A549 (cell line): ENCODE measurements at regions not wholly inside any gene's neighbourhood (a gene's known extent, or its start where the extent isn't known, plus 50 kb on each side); places are given as distances from the start of the nearest gene placed in this dataset.
"Not testable (repeated sequence)": the region's sequence is repeated elsewhere in the genome, so short reads cannot be mapped to it uniquely, and the experiment has no call there.

Experiments used
- ATAC-seq, 2 experiments: fragments of 200-7000 bp in 1 of 2; fragments of >200 bp in 1 of 2; cut with Nextera tagmentation in 1 of 2; cut with Tn5 transposase in 1 of 2; 3 replicates each; pipeline versions ENCODE4 v1.8.0 to v1.9.1; 2018 to 2020; ENCODE audit warnings: mild to moderate bottlenecking in 1 of 2, moderate library complexity in 1 of 2
- CTCF ChIA-PET: fragments of 300-600 bp; sonication (Branson Sonifier 250); formaldehyde crosslinking; extraction: SDS; loops from one replicate; lab custom pipeline; 2021; ENCODE audit warnings: antibody characterized with exemption, inconsistent platforms; lab: Yijun Ruan, JAX
- POLR2A ChIA-PET: fragments of 350-600 bp; formaldehyde crosslinking; extraction: SDS; loops from one replicate; lab custom pipeline; 2021; ENCODE audit warnings: antibody characterized with exemption, inconsistent platforms; lab: Yijun Ruan, JAX
- DNase-seq, 2 experiments: peaks; one replicate each; pipeline versions ENCODE4 v3.0.0 to v3.0.0-alpha.2; 2011 to 2016; ENCODE audit warnings: low read depth in 1 of 2, low spot score in 1 of 2
- FAIRE-seq: peaks from 2 replicates; lab custom pipeline; 2011; peaks lifted over from hg19 to GRCh38; lab: Jason Lieb, UNC
- H3K27ac ChIP-seq, 2 experiments: fragments of >200 bp; sonication (Bioruptor Twin); formaldehyde crosslinking; 3 replicates each; pipeline ENCODE4 v1.5.1; 2016 to 2017
- H3K4me1 ChIP-seq: fragments of >200 bp; sonication (Bioruptor Twin); formaldehyde crosslinking; 3 replicates; pipeline ENCODE4 v1.6.1; 2016
- H3K4me2 ChIP-seq: fragments of >200 bp; sonication (Bioruptor Twin); formaldehyde crosslinking; 3 replicates; pipeline ENCODE4 v1.6.1; 2016
- H3K4me3 ChIP-seq: fragments of >200 bp; sonication (Bioruptor Twin); formaldehyde crosslinking; 3 replicates; pipeline ENCODE4 v1.5.1; 2016
- H3K9me3 ChIP-seq: fragments of >200 bp; sonication (Bioruptor Twin); formaldehyde crosslinking; 3 replicates; pipeline ENCODE4 v1.6.1; 2016
- ATOH8 ChIP-seq: fragments of 250-450 bp; sonication (Bioruptor Pico); IDR thresholded peaks from 2 replicates; pipeline ENCODE4 v1.5.0; 2020; ENCODE audit warnings: low read depth, mild to moderate bottlenecking, moderate library complexity
- CBX8 ChIP-seq: fragments of 200-600 bp; sonication (generic); IDR thresholded peaks from 2 replicates; pipeline ENCODE4 v1.6.1; 2016
- CEBPB ChIP-seq, 2 experiments: fragments of >200 bp in 1 of 2; sonication (Bioruptor Twin) in 1 of 2; formaldehyde crosslinking in 1 of 2; IDR thresholded peaks; 2 replicates each; pipeline ENCODE4 v1.6.1; 2012 to 2016
- CHD2 ChIP-seq: fragments of 150-350 bp; IDR thresholded peaks from 2 replicates; pipeline ENCODE4 v1.6.1; 2014; ENCODE audit warnings: low read length; ENCODE audit not compliant: partially characterized antibody
- ESRRA ChIP-seq: fragments of 150-350 bp; IDR thresholded peaks from 2 replicates; pipeline ENCODE4 v1.6.1; 2014; ENCODE audit warnings: mild to moderate bottlenecking, low read length, borderline replicate concordance
- HDAC2 ChIP-seq: fragments of 200-600 bp; sonication (generic); IDR thresholded peaks from 2 replicates; pipeline ENCODE4 v1.6.1; 2016
- HEYL ChIP-seq: fragments of 250-450 bp; sonication (Bioruptor Pico); IDR thresholded peaks from 2 replicates; pipeline ENCODE4 v1.8.0; 2021; ENCODE audit warnings: mild to moderate bottlenecking, moderate library complexity
- HOXB13 ChIP-seq: fragments of 250-450 bp; sonication (Bioruptor Pico); IDR thresholded peaks from 2 replicates; pipeline ENCODE4 v1.5.0; 2020; ENCODE audit warnings: low read depth, mild to moderate bottlenecking, moderate library complexity
- MAX ChIP-seq: IDR thresholded peaks from 2 replicates; pipeline ENCODE4 v1.6.1; 2012
- NR3C1 ChIP-seq: fragments of >200 bp; sonication (Bioruptor Twin); formaldehyde crosslinking; IDR thresholded peaks from 3 replicates; pipeline ENCODE4 v1.6.1; 2017
- PBX3 ChIP-seq: IDR thresholded peaks from 2 replicates; pipeline ENCODE4 v1.6.1; 2012
- RARB ChIP-seq: fragments of 250-450 bp; sonication (Bioruptor Pico); IDR thresholded peaks from 2 replicates; pipeline ENCODE4 v1.8.0; 2021; ENCODE audit warnings: mild to moderate bottlenecking, moderate library complexity
- RCOR1 ChIP-seq: fragments of 150-350 bp; IDR thresholded peaks from 2 replicates; pipeline ENCODE4 v1.6.1; 2014; ENCODE audit warnings: antibody characterized with exemption, low read length, low read depth
- SREBF2 ChIP-seq: fragments of 450-650 bp; IDR thresholded peaks from 2 replicates; pipeline ENCODE4 v1.6.1; 2014; ENCODE audit warnings: mild to moderate bottlenecking, moderate library complexity
- ZC3H11A ChIP-seq: fragments of 450-650 bp; IDR thresholded peaks from 2 replicates; pipeline ENCODE4 v1.6.1; 2014; ENCODE audit warnings: antibody characterized with exemption, mild to moderate bottlenecking
- ZNF302 ChIP-seq: fragments of 250-450 bp; sonication (Bioruptor Pico); IDR thresholded peaks from 2 replicates; pipeline ENCODE4 v1.9.0; 2021; ENCODE audit warnings: inconsistent platforms, mild to moderate bottlenecking, moderate library complexity
- WGBS: methylation state at CpG from one replicate; pipeline ENCODE4 v1.1.6; 2017; ENCODE audit errors: missing lambda C conversion rate; 5-methylcytosine and 5-hydroxymethylcytosine counted together

- H3K4me2 ChIP-seq, H3K27ac ChIP-seq, H3K9me3 ChIP-seq, H3K4me3 ChIP-seq, ATAC-seq, DNase-seq, POLR2A ChIA-PET, H3K4me1 ChIP-seq, FAIRE-seq: not testable (repeated sequence)
- 0% methylated on average over 3 of the region's 3 CpGs for whole genome bisulfite sequencing
- CTCF ChIA-PET = interaction anchor here (0.6 kb wide), 1 partner anchor 1333 kb away, joined by 3 read pairs; no protein-coding TSS in a partner anchor
Measured at GRCh38 chr21:28281357-28281756, 711.3 kb downstream of the LTN1 start.

GRCh38 chr21:28280611-28281010, 712.1 kb downstream of the LTN1 start:
- TF ChIP-seq ESRRA (no peak), SREBF2 (no peak), HEYL (CRISPR knock-in tag) (no peak), HOXB13 (CRISPR knock-in tag) (no peak), NR3C1 (no peak), ZNF302 (CRISPR knock-in tag) (no peak)
- no peak overlapping the region for H3K4me2 ChIP-seq
- H3K4me3 ChIP-seq = no peak overlapping the region
- POLR2A ChIA-PET = no interaction called here
- H3K4me1 ChIP-seq = no peaks in the 10 kb centered on the region
- no peak overlapping the region for H3K27ac ChIP-seq
- no peaks in the 10 kb centered on the region for H3K9me3 ChIP-seq
- FAIRE-seq (no peak), ATAC-seq (no peak), DNase-seq (no peak)
- CTCF ChIA-PET = no interaction called here

- 0% methylated on average over 1 of the region's 1 CpG for WGBS
- ChIA-PET CTCF (no interaction called here), POLR2A (no interaction called here)
- Histone ChIP-seq H3K4me2 (no peak overlapping the region), H3K27ac (no peak overlapping the region), H3K9me3 (no peaks in the 10 kb centered on the region), H3K4me1 (no peaks in the 10 kb centered on the region), H3K4me3 (no peak overlapping the region)
- FAIRE-seq = no peak
- no peak for ATAC-seq
- TF ChIP-seq MAX = no peak
- DNase-seq = no peak
Measured at GRCh38 chr21:28277324-28277723, 715.4 kb downstream of the LTN1 start.

GRCh38 chr21:28272272-28272992, 720.2 kb downstream of the LTN1 start:
- no peaks in the 10 kb centered on the region for H3K9me3 ChIP-seq
- H3K4me3 ChIP-seq = no peak overlapping the region
- ChIA-PET POLR2A (no interaction called here), CTCF (no interaction called here)
- ATAC-seq = no peak
- H3K27ac ChIP-seq = no peak overlapping the region
- no peak for FAIRE-seq
- TF ChIP-seq CBX8 (no peak), RARB (no peak), CEBPB (IDR thresholded peaks at IDR 0.05) (no peak), ATOH8 (CRISPR knock-in tag) (no peak), RCOR1 (no peak), CHD2 (no peak), ZC3H11A (no peak), PBX3 (no peak), MAX (no peak), SREBF2 (no peak), HDAC2 (no peak)
- no peaks in the 10 kb centered on the region for H3K4me1 ChIP-seq
- H3K4me2 ChIP-seq = no peak overlapping the region
- DNase-seq = no peak
- 27% methylated on average over 3 of the region's 3 CpGs for WGBS
